ENCODE measurements at regions not wholly inside any gene's neighbourhood (a gene's known extent, or its start where the extent isn't known, plus 50 kb on each side); places are given as distances from the start of the nearest gene placed in this dataset.

DNA sequence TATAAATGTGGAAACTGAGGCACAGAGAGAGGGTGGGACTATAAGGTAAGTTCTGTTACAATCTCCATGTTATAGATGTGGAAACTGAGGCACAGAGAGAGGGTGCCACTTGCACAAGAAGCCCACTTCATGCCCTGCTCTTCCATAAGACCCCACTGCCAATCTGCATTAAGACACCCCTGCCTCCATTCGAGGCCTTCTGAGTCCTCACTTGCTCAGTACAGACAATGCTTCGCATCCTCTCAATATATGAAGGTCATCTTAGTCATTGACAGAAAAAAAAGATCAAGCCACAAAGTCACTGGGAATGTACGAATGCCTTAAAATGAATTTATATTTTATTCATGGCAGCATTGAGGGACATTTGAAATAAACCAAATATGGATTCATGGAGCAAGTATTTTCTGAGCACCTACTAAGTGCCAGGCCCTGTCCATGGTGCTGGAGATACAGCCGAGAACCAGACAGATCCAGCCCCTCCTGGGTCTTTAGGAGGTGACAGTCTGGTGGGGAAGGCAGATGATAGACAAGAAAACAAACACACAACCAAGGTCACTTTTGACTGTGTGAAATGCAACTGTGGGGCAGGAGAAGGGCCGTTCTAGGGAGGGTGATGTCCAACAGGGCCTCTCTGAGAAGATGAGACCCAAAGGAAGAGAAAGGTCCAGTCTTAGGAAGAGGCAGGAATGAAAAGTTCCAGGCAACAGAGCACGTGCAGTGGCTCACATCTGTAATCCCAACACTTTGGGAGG, 92.5 kb upstream of the PTPN1 start:
- TF ChIP-seq, protein P1, sequence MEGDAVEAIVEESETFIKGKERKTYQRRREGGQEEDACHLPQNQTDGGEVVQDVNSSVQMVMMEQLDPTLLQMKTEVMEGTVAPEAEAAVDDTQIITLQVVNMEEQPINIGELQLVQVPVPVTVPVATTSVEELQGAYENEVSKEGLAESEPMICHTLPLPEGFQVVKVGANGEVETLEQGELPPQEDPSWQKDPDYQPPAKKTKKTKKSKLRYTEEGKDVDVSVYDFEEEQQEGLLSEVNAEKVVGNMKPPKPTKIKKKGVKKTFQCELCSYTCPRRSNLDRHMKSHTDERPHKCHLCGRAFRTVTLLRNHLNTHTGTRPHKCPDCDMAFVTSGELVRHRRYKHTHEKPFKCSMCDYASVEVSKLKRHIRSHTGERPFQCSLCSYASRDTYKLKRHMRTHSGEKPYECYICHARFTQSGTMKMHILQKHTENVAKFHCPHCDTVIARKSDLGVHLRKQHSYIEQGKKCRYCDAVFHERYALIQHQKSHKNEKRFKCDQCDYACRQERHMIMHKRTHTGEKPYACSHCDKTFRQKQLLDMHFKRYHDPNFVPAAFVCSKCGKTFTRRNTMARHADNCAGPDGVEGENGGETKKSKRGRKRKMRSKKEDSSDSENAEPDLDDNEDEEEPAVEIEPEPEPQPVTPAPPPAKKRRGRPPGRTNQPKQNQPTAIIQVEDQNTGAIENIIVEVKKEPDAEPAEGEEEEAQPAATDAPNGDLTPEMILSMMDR (conservative IDR thresholded peaks at IDR 0.05) = no peak
- TF ChIP-seq ZFX (IDR thresholded peaks at IDR 0.05) = no peak
